ENCODE measurements at regions not wholly inside any gene's neighbourhood (a gene's known extent, or its start where the extent isn't known, plus 50 kb on each side); places are given as distances from the start of the nearest gene placed in this dataset.

- no peak for TF ChIP-seq USF1 (IDR thresholded peaks at IDR 0.05)
- no peak for TF ChIP-seq EGR1 (IDR thresholded peaks at IDR 0.05)
- TF ChIP-seq EP300 (IDR thresholded peaks at IDR 0.05; ENCODE audit: borderline replicate concordance): no peak
- TF ChIP-seq TAF1 (IDR thresholded peaks at IDR 0.05; ENCODE audit: low read depth): no peak
- TF ChIP-seq REST (IDR thresholded peaks at IDR 0.05; ENCODE audit: low read depth): no peak
- TF ChIP-seq MAX (IDR thresholded peaks at IDR 0.05): no peak
- TF ChIP-seq TCF12 (IDR thresholded peaks at IDR 0.05; ENCODE audit: low read depth): no peak
- TF ChIP-seq TEAD4 (IDR thresholded peaks at IDR 0.05): no peak
- no peak for TF ChIP-seq YY1 (IDR thresholded peaks at IDR 0.05; ENCODE audit: low read depth)
- no peak for TF ChIP-seq FOXM1 (IDR thresholded peaks at IDR 0.05; ENCODE audit: borderline replicate concordance, low read depth)
- TF ChIP-seq RAD21 (IDR thresholded peaks at IDR 0.05; ENCODE audit: low read depth): no peak
- no peak for TF ChIP-seq CREB1 (IDR thresholded peaks at IDR 0.05; ENCODE audit: low read depth)
- no peak for TF ChIP-seq CEBPB (IDR thresholded peaks at IDR 0.05)
- no peak for TF ChIP-seq ZBTB7A (IDR thresholded peaks at IDR 0.05; ENCODE audit: low read depth)
- no peak for TF ChIP-seq NFIC (IDR thresholded peaks at IDR 0.05)
Observed at GRCh38 chr6:6997263-6998193, 110.2 kb upstream of the RREB1 start.

- TF ChIP-seq CEBPB (IDR thresholded peaks at IDR 0.05): no peak
- no peak for TF ChIP-seq YY1 (IDR thresholded peaks at IDR 0.05; ENCODE audit: low read depth)
- TF ChIP-seq MAX (IDR thresholded peaks at IDR 0.05): no peak
- TF ChIP-seq TEAD4 (IDR thresholded peaks at IDR 0.05): no peak
- no peak for TF ChIP-seq TAF1 (IDR thresholded peaks at IDR 0.05; ENCODE audit: low read depth)
- TF ChIP-seq EGR1 (IDR thresholded peaks at IDR 0.05): no peak
- TF ChIP-seq TCF12 (IDR thresholded peaks at IDR 0.05; ENCODE audit: low read depth): no peak
- no peak for TF ChIP-seq REST (IDR thresholded peaks at IDR 0.05; ENCODE audit: low read depth)
- no peak for TF ChIP-seq ZBTB7A (IDR thresholded peaks at IDR 0.05; ENCODE audit: low read depth)
- TF ChIP-seq CREB1 (IDR thresholded peaks at IDR 0.05; ENCODE audit: low read depth): no peak
- TF ChIP-seq EP300 (IDR thresholded peaks at IDR 0.05; ENCODE audit: borderline replicate concordance): no peak
- TF ChIP-seq NFIC (IDR thresholded peaks at IDR 0.05): no peak
Observed at GRCh38 chr6:6998194-6998569, 109.6 kb upstream of the RREB1 start.

- TF ChIP-seq EGR1 (IDR thresholded peaks at IDR 0.05): no peak
- no peak for TF ChIP-seq TAF1 (IDR thresholded peaks at IDR 0.05; ENCODE audit: low read depth)
- TF ChIP-seq REST (IDR thresholded peaks at IDR 0.05; ENCODE audit: low read depth): no peak
- no peak for TF ChIP-seq CEBPB (IDR thresholded peaks at IDR 0.05)
- TF ChIP-seq FOXM1 (IDR thresholded peaks at IDR 0.05; ENCODE audit: borderline replicate concordance, low read depth): no peak
- no peak for TF ChIP-seq YY1 (IDR thresholded peaks at IDR 0.05; ENCODE audit: low read depth)
- TF ChIP-seq MAX (IDR thresholded peaks at IDR 0.05): no peak
- no peak for TF ChIP-seq RAD21 (IDR thresholded peaks at IDR 0.05; ENCODE audit: low read depth)
- no peak for TF ChIP-seq NFIC (IDR thresholded peaks at IDR 0.05)
- TF ChIP-seq CREB1 (IDR thresholded peaks at IDR 0.05; ENCODE audit: low read depth): no peak
- no peak for TF ChIP-seq ZBTB7A (IDR thresholded peaks at IDR 0.05; ENCODE audit: low read depth)
- TF ChIP-seq TEAD4 (IDR thresholded peaks at IDR 0.05): no peak
- TF ChIP-seq TCF12 (IDR thresholded peaks at IDR 0.05; ENCODE audit: low read depth): no peak
- TF ChIP-seq EP300 (IDR thresholded peaks at IDR 0.05; ENCODE audit: borderline replicate concordance): no peak
- TF ChIP-seq USF1 (IDR thresholded peaks at IDR 0.05): no peak
Observed at GRCh38 chr6:7000825-7001777, 106.7 kb upstream of the RREB1 start.

Measured in Ishikawa (cell line).